ENCODE measurements at regions not wholly inside any gene's neighbourhood (a gene's known extent, or its start where the extent isn't known, plus 50 kb on each side); places are given as distances from the start of the nearest gene placed in this dataset.

DNA sequence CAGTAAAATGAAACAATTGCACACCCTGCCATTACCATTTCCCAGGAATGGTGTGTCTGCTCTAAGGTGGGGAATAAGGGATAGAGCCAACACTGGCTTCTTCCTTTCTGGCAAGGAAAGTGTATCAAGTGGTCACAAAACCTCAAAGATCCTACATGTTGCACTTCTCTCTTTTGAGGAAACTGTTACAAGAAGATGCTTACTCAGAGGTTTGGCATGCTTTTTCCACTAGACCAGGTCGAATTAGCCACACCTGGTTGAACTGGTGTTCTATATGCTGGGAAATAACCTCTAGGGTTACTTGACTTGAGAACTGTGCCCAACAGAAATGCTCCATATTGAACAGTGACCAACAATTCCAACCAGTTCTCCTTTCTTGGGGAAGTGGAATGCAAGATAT, 102.9 kb downstream of the LRRN1 start:
- DNase-seq (ENCODE audit: low read depth): no peak
- H3K4me3 ChIP-seq (ENCODE audit: control insufficient read depth, low read depth, low read length): no peak overlapping the region
- TF ChIP-seq, protein P1, sequence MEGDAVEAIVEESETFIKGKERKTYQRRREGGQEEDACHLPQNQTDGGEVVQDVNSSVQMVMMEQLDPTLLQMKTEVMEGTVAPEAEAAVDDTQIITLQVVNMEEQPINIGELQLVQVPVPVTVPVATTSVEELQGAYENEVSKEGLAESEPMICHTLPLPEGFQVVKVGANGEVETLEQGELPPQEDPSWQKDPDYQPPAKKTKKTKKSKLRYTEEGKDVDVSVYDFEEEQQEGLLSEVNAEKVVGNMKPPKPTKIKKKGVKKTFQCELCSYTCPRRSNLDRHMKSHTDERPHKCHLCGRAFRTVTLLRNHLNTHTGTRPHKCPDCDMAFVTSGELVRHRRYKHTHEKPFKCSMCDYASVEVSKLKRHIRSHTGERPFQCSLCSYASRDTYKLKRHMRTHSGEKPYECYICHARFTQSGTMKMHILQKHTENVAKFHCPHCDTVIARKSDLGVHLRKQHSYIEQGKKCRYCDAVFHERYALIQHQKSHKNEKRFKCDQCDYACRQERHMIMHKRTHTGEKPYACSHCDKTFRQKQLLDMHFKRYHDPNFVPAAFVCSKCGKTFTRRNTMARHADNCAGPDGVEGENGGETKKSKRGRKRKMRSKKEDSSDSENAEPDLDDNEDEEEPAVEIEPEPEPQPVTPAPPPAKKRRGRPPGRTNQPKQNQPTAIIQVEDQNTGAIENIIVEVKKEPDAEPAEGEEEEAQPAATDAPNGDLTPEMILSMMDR (conservative IDR thresholded peaks at IDR 0.05; ENCODE audit: control insufficient read depth, insufficient read depth, low read depth, low read length): no peak

DNA sequence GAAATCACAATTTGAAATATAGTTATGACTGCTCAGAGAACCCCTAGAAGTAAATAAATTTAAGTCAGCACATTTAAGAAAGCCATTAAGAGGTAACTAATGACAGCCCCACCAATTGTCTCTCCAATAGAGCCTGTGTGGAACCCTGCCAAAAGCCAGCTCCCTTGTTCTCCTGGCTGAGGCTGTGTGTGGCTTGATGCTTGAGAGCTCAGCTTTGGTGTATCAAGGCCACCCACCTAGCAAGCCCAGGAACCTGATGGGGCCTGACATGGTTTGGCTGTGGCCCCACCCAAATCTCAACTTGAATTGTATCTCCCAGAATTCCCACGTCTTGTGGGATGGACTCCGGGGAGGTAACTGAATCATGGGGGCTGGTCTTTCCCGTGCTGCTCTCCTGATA, 106.9 kb downstream of the LRRN1 start:
- TF ChIP-seq, protein P1 (conservative IDR thresholded peaks at IDR 0.05; ENCODE audit: control insufficient read depth, insufficient read depth, low read depth, low read length): no peak
- no peak for DNase-seq (ENCODE audit: low read depth)
- H3K4me3 ChIP-seq (ENCODE audit: control insufficient read depth, low read depth, low read length): no peak overlapping the region

- no peak for DNase-seq (ENCODE audit: low read depth)
- TF ChIP-seq, protein P1 (conservative IDR thresholded peaks at IDR 0.05; ENCODE audit: control insufficient read depth, insufficient read depth, low read depth, low read length): no peak
- no peak overlapping the region for H3K4me3 ChIP-seq (ENCODE audit: control insufficient read depth, low read depth, low read length)
Observed at GRCh38 chr3:3907023-3907422, 107.8 kb downstream of the LRRN1 start.

- no peak overlapping the region for H3K4me3 ChIP-seq (ENCODE audit: control insufficient read depth, low read depth, low read length)
- TF ChIP-seq, protein P1 (conservative IDR thresholded peaks at IDR 0.05; ENCODE audit: control insufficient read depth, insufficient read depth, low read depth, low read length): no peak
- no peak for DNase-seq (ENCODE audit: low read depth)
Observed at GRCh38 chr3:3918763-3919162, 119.5 kb downstream of the LRRN1 start.

DNA sequence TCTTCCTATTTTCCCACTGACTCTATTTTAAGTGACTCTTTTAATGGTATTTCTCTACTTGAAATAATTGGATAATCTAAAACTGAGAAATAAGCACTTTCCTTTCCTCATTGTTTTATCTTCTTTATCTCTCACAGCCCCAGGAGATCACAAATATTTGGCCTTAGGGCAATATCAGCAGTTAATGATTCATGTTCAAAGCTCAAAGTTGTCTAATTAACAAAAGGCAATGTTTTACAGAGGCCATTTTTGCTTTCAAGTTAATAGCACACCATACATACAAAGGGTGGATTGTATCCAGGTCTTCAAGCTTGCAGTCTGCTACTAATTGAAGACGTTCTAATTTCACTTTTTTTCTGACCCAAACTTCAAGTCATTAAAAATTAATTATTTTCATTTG, 120.1 kb downstream of the LRRN1 start:
- TF ChIP-seq, protein P1 (conservative IDR thresholded peaks at IDR 0.05; ENCODE audit: control insufficient read depth, insufficient read depth, low read depth, low read length): no peak
- H3K4me3 ChIP-seq (ENCODE audit: control insufficient read depth, low read depth, low read length): no peak overlapping the region
- DNase-seq (ENCODE audit: low read depth): no peak

- TF ChIP-seq, protein P1 (conservative IDR thresholded peaks at IDR 0.05; ENCODE audit: control insufficient read depth, insufficient read depth, low read depth, low read length): no peak
- DNase-seq (ENCODE audit: low read depth): no peak
- no peak overlapping the region for H3K4me3 ChIP-seq (ENCODE audit: control insufficient read depth, low read depth, low read length)
Observed at GRCh38 chr3:3923619-3924018, 124.4 kb downstream of the LRRN1 start.

GRCh38 chr3:3927198-3927597, 128.0 kb downstream of the LRRN1 start:
- TF ChIP-seq, protein P1 (conservative IDR thresholded peaks at IDR 0.05; ENCODE audit: control insufficient read depth, insufficient read depth, low read depth, low read length): no peak

More at GRCh38 chr3:3927198-3927597, 128.0 kb downstream of the LRRN1 start:
- DNase-seq (ENCODE audit: low read depth): no peak
- no peak overlapping the region for H3K4me3 ChIP-seq (ENCODE audit: control insufficient read depth, low read depth, low read length)

All from fibroblast of mammary gland (primary cell).